ENCODE measurements at regions not wholly inside any gene's neighbourhood (a gene's known extent, or its start where the extent isn't known, plus 50 kb on each side); places are given as distances from the start of the nearest gene placed in this dataset.

- Mint-ChIP-seq H3K27me3 (ENCODE audit: unreplicated experiment) (peaks cover 27% of the 10 kb centered on the region), H3K4me1 (ENCODE audit: low read depth, unreplicated experiment) (no peaks in the 10 kb centered on the region), H3K9me3 (ENCODE audit: low read depth, unreplicated experiment) (no peaks in the 10 kb centered on the region), H3K36me3 (ENCODE audit: insufficient read depth, unreplicated experiment) (no peaks in the 10 kb centered on the region), H3K27ac (ENCODE audit: unreplicated experiment) (no peak overlapping the region), H3K4me3 (ENCODE audit: low read depth, unreplicated experiment) (no peak overlapping the region)
- no TSS peak for BruUV-seq (replicated peaks)
- no peak for TF ChIP-seq CTCF (IDR thresholded peaks at IDR 0.05; ENCODE audit: unreplicated experiment)
- DNase-seq: no peak
- CTCF ChIA-PET: no interaction called here
- intact Hi-C loops (cut with micrococcal nuclease; ENCODE audit: unreplicated experiment): no loop called here
These were observed 390.6 kb downstream of the HAPSTR1 start for GRCh38 chr16:9481747-9482730.

GRCh38 chr16:9484426-9484825 lies 393.0 kb downstream of the HAPSTR1 start:
- CTCF ChIA-PET: no interaction called here
- H3K27me3 Mint-ChIP-seq (ENCODE audit: unreplicated experiment): peaks cover 50% of the 10 kb centered on the region
- H3K9me3 Mint-ChIP-seq (ENCODE audit: low read depth, unreplicated experiment): no peaks in the 10 kb centered on the region
- no peak overlapping the region for H3K4me3 Mint-ChIP-seq (ENCODE audit: low read depth, unreplicated experiment)
- BruUV-seq (replicated peaks): no TSS peak
- TF ChIP-seq CTCF (IDR thresholded peaks at IDR 0.05; ENCODE audit: unreplicated experiment): no peak
- intact Hi-C loops (cut with micrococcal nuclease; ENCODE audit: unreplicated experiment): no loop called here
- DNase-seq: no peak
- H3K4me1 Mint-ChIP-seq (ENCODE audit: low read depth, unreplicated experiment): no peaks in the 10 kb centered on the region
- no peaks in the 10 kb centered on the region for H3K36me3 Mint-ChIP-seq (ENCODE audit: insufficient read depth, unreplicated experiment)
- H3K27ac Mint-ChIP-seq (ENCODE audit: unreplicated experiment): no peak overlapping the region

- H3K4me1 Mint-ChIP-seq (ENCODE audit: low read depth, unreplicated experiment): no peaks in the 10 kb centered on the region
- BruUV-seq (replicated peaks): no TSS peak
- H3K36me3 Mint-ChIP-seq (ENCODE audit: insufficient read depth, unreplicated experiment): no peaks in the 10 kb centered on the region
- peaks cover 50% of the 10 kb centered on the region for H3K27me3 Mint-ChIP-seq (ENCODE audit: unreplicated experiment)
- intact Hi-C loops (cut with micrococcal nuclease; ENCODE audit: unreplicated experiment): no loop called here
- H3K9me3 Mint-ChIP-seq (ENCODE audit: low read depth, unreplicated experiment): no peaks in the 10 kb centered on the region
- H3K4me3 Mint-ChIP-seq (ENCODE audit: low read depth, unreplicated experiment): no peak overlapping the region
- CTCF ChIA-PET: no interaction called here
- no peak for TF ChIP-seq CTCF (IDR thresholded peaks at IDR 0.05; ENCODE audit: unreplicated experiment)
- H3K27ac Mint-ChIP-seq (ENCODE audit: unreplicated experiment): no peak overlapping the region
- no peak for DNase-seq
These were observed 393.4 kb downstream of the HAPSTR1 start for GRCh38 chr16:9484881-9485280.

GRCh38 chr16:9489835-9490467 lies 398.5 kb downstream of the HAPSTR1 start:
- Mint-ChIP-seq H3K4me1 (ENCODE audit: low read depth, unreplicated experiment) (no peaks in the 10 kb centered on the region), H3K9me3 (ENCODE audit: low read depth, unreplicated experiment) (no peaks in the 10 kb centered on the region), H3K27me3 (ENCODE audit: unreplicated experiment) (peaks cover 44% of the 10 kb centered on the region), H3K4me3 (ENCODE audit: low read depth, unreplicated experiment) (no peak overlapping the region), H3K27ac (ENCODE audit: unreplicated experiment) (no peak overlapping the region), H3K36me3 (ENCODE audit: insufficient read depth, unreplicated experiment) (no peaks in the 10 kb centered on the region)
- BruUV-seq (replicated peaks): no TSS peak
- TF ChIP-seq CTCF (IDR thresholded peaks at IDR 0.05; ENCODE audit: unreplicated experiment): no peak
- CTCF ChIA-PET: interaction anchor here (0.6 kb wide), 1 partner anchor 381 kb away, joined by 13 read pairs; no protein-coding TSS in a partner anchor
- intact Hi-C loops (cut with micrococcal nuclease; ENCODE audit: unreplicated experiment): no loop called here
- DNase-seq: peak; percentile 26

All from Calu3 (cell line).